Vagina (tissue), 2 donors: ENCODE measurements at regions not wholly inside any gene's neighbourhood (a gene's known extent, or its start where the extent isn't known, plus 50 kb on each side); places are given as distances from the start of the nearest gene placed in this dataset.

Experiments
- DNase-seq, 2 donors: peaks; one replicate each; pipeline ENCODE4 v3.0.0-alpha.2; 2017; ENCODE audit errors: extremely low spot score in 2 of 2
- H3K27ac ChIP-seq: fragments of 200-600 bp; sonication (generic); one replicate; pipeline ENCODE4 v1.5.1; 2019
- H3K27me3 ChIP-seq: fragments of 200-600 bp; sonication (generic); one replicate; pipeline ENCODE4 v1.5.1; 2019
- H3K36me3 ChIP-seq, 2 donors: fragments of 200-600 bp; sonication (generic); one replicate each; pipeline ENCODE4 v1.5.1; 2017 to 2019
- H3K4me1 ChIP-seq: fragments of 200-600 bp; sonication (generic); one replicate; pipeline ENCODE4 v1.5.1; 2019
- H3K4me3 ChIP-seq, 2 donors: fragments of 200-600 bp; sonication (generic); 1 replicate in 1 of 2; 2 replicates in 1 of 2; pipeline ENCODE4 v1.5.1; 2016 to 2019
- H3K9me3 ChIP-seq: fragments of 200-600 bp; sonication (generic); one replicate; pipeline ENCODE4 v1.5.1; 2019
- CTCF ChIP-seq, 3 experiments: fragments of 450-650 bp in 2 of 3; fragments of 200-600 bp in 1 of 3; sonication (generic) in 1 of 3; IDR thresholded peaks; one replicate each; pipeline ENCODE4 v1.5.1; 2017 to 2019; ENCODE audit warnings: antibody characterized with exemption in 3 of 3, mild to moderate bottlenecking in 2 of 3, moderate library complexity in 2 of 3
- POLR2A ChIP-seq, 2 donors: fragments of 450-650 bp; IDR thresholded peaks; one replicate each; pipeline ENCODE4 v1.6.1; 2017; ENCODE audit warnings: antibody characterized with exemption in 2 of 2, mild to moderate bottlenecking in 2 of 2, moderate library complexity in 2 of 2
- POLR2AphosphoS5 ChIP-seq, 2 donors: sonication (generic); formaldehyde crosslinking; IDR thresholded peaks; one replicate each; pipeline ENCODE4 v1.9.0; 2017; ENCODE audit warnings: antibody characterized with exemption in 2 of 2, mild to moderate bottlenecking in 2 of 2, low read depth in 1 of 2; ENCODE audit not compliant: insufficient read depth in 1 of 2
- intact Hi-C: fragments of 100-400 bp; cut with DNase I; formaldehyde crosslinking; loops from one replicate; pipeline ENCODE4 v1.15.1; 2023

DNA sequence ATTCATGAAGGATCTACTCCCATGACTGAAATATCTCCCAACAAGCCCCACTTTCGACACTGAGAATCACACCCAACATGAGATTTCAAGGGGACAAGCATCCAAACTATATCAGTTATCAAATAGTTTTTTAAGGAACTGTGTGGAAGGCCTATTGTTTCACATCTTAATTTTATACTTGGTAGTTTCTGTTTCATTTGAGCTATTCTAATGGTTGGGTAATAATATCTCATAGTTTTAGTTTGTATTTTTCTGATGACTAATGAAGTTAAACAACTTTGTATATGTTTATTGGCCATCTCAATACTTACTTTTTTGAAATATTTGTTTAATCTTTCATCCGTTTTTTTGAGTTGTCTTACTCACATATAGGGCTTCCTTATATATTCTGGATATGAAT, 135.0 kb downstream of the SCG2 start:
- TF ChIP-seq POLR2A (IDR thresholded peaks at IDR 0.05) (no peak), CTCF (IDR thresholded peaks at IDR 0.05) (no peak), POLR2AphosphoS5 (IDR thresholded peaks at IDR 0.05; ENCODE audit: insufficient read depth in 1 of 2, low read depth in 1 of 2) (no peak)
- Histone ChIP-seq H3K9me3 (no peaks in the 10 kb centered on the region), H3K4me3 (no peak overlapping the region), H3K27me3 (no peaks in the 10 kb centered on the region), H3K27ac (no peak overlapping the region), H3K36me3 (no peaks in the 10 kb centered on the region), H3K4me1 (peaks cover 7% of the 10 kb centered on the region)
- intact Hi-C loops, result no loop called here
- DNase-seq, result no peak

- no peaks in the 10 kb centered on the region for H3K27me3 ChIP-seq
- peak overlapping the region; percentile 69 for H3K27ac ChIP-seq
- H3K4me3 ChIP-seq, result no peak overlapping the region
- DNase-seq, result no peak
- H3K36me3 ChIP-seq, result no peaks in the 10 kb centered on the region
- no peaks in the 10 kb centered on the region for H3K9me3 ChIP-seq
- peak; percentile 12 to 39 for TF ChIP-seq POLR2AphosphoS5 (IDR thresholded peaks at IDR 0.05; ENCODE audit: insufficient read depth in 1 of 2, low read depth in 1 of 2)
- no peak for TF ChIP-seq CTCF (IDR thresholded peaks at IDR 0.05)
- peaks cover 7% of the 10 kb centered on the region for H3K4me1 ChIP-seq
- intact Hi-C loops, result no loop called here
Observed at GRCh38 chr2:223469270-223470046, 132.7 kb downstream of the SCG2 start.

DNA sequence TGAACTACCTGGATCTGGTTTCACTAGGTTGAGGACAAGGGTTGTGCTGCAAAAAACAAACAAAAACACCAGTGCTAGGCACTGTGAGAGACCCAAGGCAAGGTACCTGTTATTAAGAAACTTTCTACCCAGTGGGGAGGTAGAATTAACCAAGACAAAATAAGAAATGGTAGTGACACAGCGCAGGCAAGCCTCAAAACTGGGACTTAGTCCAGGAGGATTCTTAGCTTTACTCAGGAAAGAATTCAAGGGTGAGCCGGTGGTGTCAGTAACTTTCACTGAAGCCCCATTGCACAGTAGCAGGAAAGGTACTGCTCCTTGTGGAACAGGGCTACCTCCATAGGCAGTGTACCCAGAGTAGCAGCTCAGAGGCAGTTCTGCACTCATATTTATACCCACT, 131.6 kb downstream of the SCG2 start:
- intact Hi-C loops, result no loop called here
- H3K27me3 ChIP-seq, result no peaks in the 10 kb centered on the region

DNA sequence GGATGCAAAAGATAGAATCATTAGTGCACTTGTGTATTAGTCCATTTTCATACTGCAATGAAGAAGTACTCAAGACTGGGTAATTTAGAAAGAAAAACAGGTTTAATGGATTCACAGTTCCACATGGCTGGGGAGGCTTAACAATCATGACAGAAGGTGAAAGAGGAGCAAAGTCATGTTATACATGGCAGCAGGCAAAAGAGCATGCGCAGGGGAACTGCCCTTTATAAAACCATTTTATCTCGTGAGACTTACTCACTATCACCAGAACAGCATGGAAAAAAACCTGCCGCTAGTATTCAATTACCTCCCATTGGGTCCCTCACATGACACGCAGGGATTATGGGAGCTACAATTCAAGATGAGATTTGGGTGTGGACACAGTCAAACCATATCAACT, 129.4 kb downstream of the SCG2 start:
- Histone ChIP-seq H3K27me3 (no peaks in the 10 kb centered on the region), H3K36me3 (no peaks in the 10 kb centered on the region), H3K4me3 (no peak overlapping the region), H3K9me3 (no peaks in the 10 kb centered on the region), H3K27ac (no peak overlapping the region), H3K4me1 (peaks cover 7% of the 10 kb centered on the region)
- intact Hi-C loops, result no loop called here
- DNase-seq, result no peak
- no peak for TF ChIP-seq CTCF (IDR thresholded peaks at IDR 0.05)
- TF ChIP-seq POLR2A (IDR thresholded peaks at IDR 0.05), result no peak
- no peak for TF ChIP-seq POLR2AphosphoS5 (IDR thresholded peaks at IDR 0.05; ENCODE audit: insufficient read depth in 1 of 2, low read depth in 1 of 2)

More for the DNA sequence above, 131.6 kb downstream of the SCG2 start:
- peak overlapping the region; percentile 69 for H3K27ac ChIP-seq
- TF ChIP-seq POLR2AphosphoS5 (IDR thresholded peaks at IDR 0.05; ENCODE audit: insufficient read depth in 1 of 2, low read depth in 1 of 2) (no peak), CTCF (IDR thresholded peaks at IDR 0.05) (no peak), POLR2A (IDR thresholded peaks at IDR 0.05) (no peak)
- no peaks in the 10 kb centered on the region for H3K9me3 ChIP-seq
- H3K4me1 ChIP-seq, result peaks cover 7% of the 10 kb centered on the region
- no peaks in the 10 kb centered on the region for H3K36me3 ChIP-seq
- no peak overlapping the region for H3K4me3 ChIP-seq
- no peak for DNase-seq

- H3K27ac ChIP-seq, result no peak overlapping the region
- H3K4me1 ChIP-seq, result no peaks in the 10 kb centered on the region
- no peak for TF ChIP-seq CTCF (IDR thresholded peaks at IDR 0.05)
- TF ChIP-seq POLR2A (IDR thresholded peaks at IDR 0.05), result no peak
- no peak for TF ChIP-seq POLR2AphosphoS5 (IDR thresholded peaks at IDR 0.05; ENCODE audit: insufficient read depth in 1 of 2, low read depth in 1 of 2)
- no peaks in the 10 kb centered on the region for H3K27me3 ChIP-seq
- no peak overlapping the region for H3K4me3 ChIP-seq
- no peaks in the 10 kb centered on the region for H3K9me3 ChIP-seq
- intact Hi-C loops, result no loop called here
- no peak for DNase-seq
- H3K36me3 ChIP-seq, result no peaks in the 10 kb centered on the region
Observed at GRCh38 chr2:223474893-223475292, 127.3 kb downstream of the SCG2 start.
